H9 (cell line): ENCODE measurements at regions not wholly inside any gene's neighbourhood (a gene's known extent, or its start where the extent isn't known, plus 50 kb on each side); places are given as distances from the start of the nearest gene placed in this dataset.

ENCODE experiments used
- DNase-seq: peaks from one replicate; pipeline ENCODE4 v3.0.0-alpha.2; 2017
- H2AFZ ChIP-seq: one replicate; pipeline ENCODE4 v1.6.1; 2013; ENCODE audit warnings: mild to moderate bottlenecking, low read length, control low read depth, moderate library complexity
- H2AK5ac ChIP-seq: 2 replicates; pipeline ENCODE4 v1.6.1; 2013; ENCODE audit warnings: low read length, control low read depth, mixed read lengths; ENCODE audit not compliant: insufficient read length
- H2BK120ac ChIP-seq: one replicate; pipeline ENCODE4 v1.6.1; 2013; ENCODE audit warnings: low read depth, mild to moderate bottlenecking, low read length, control low read depth, inconsistent platforms; ENCODE audit not compliant: poor library complexity, severe bottlenecking
- H2BK12ac ChIP-seq: 2 replicates; pipeline ENCODE4 v1.6.1; 2013; ENCODE audit warnings: low read length, control low read depth, mixed read lengths, low read depth; ENCODE audit not compliant: insufficient read length
- H2BK15ac ChIP-seq: 2 replicates; pipeline ENCODE4 v1.6.1; 2013; ENCODE audit warnings: low read depth, low read length, control low read depth
- H2BK20ac ChIP-seq: one replicate; pipeline ENCODE4 v1.6.1; 2013; ENCODE audit warnings: low read depth, mild to moderate bottlenecking, low read length, control low read depth, inconsistent platforms; ENCODE audit not compliant: poor library complexity, severe bottlenecking
- H2BK5ac ChIP-seq: 2 replicates; pipeline ENCODE4 v1.6.1; 2013; ENCODE audit warnings: low read length, control low read depth, mixed read lengths; ENCODE audit not compliant: insufficient read length
- H3K14ac ChIP-seq: 2 replicates; pipeline ENCODE4 v1.6.1; 2013; ENCODE audit warnings: low read length, control low read depth; ENCODE audit not compliant: insufficient read depth
- H3K18ac ChIP-seq: 2 replicates; pipeline ENCODE4 v1.6.1; 2013; ENCODE audit warnings: low read depth, mild to moderate bottlenecking, mixed read lengths, low read length, control low read depth; ENCODE audit not compliant: insufficient read length
- H3K23ac ChIP-seq: 2 replicates; pipeline ENCODE4 v1.6.1; 2013; ENCODE audit warnings: low read length, control low read depth, mixed read lengths, low read depth; ENCODE audit not compliant: insufficient read length
- H3K23me2 ChIP-seq: 2 replicates; pipeline ENCODE4 v1.6.1; 2013; ENCODE audit warnings: low read depth, mild to moderate bottlenecking, mixed read lengths, low read length, control low read depth; ENCODE audit not compliant: insufficient read length, poor library complexity, severe bottlenecking
- H3K27ac ChIP-seq: 2 replicates; pipeline ENCODE4 v1.5.1; 2013; ENCODE audit warnings: low read length, control low read depth, mixed read lengths, low read depth; ENCODE audit not compliant: insufficient read length
- H3K27me3 ChIP-seq: 2 replicates; pipeline ENCODE4 v1.6.1; 2013; ENCODE audit warnings: low read length, control low read depth, inconsistent platforms; ENCODE audit not compliant: insufficient read depth
- H3K4ac ChIP-seq: 2 replicates; pipeline ENCODE4 v1.6.1; 2013; ENCODE audit warnings: low read depth, mild to moderate bottlenecking, control low read depth, inconsistent platforms, low read length, moderate library complexity
- H3K4me1 ChIP-seq: 2 replicates; pipeline ENCODE4 v1.6.1; 2013; ENCODE audit warnings: low read length, control low read depth, inconsistent platforms; ENCODE audit not compliant: insufficient read depth
- H3K4me2 ChIP-seq: 2 replicates; pipeline ENCODE4 v1.6.1; 2013; ENCODE audit warnings: low read length, control low read depth, mixed read lengths; ENCODE audit not compliant: insufficient read length, insufficient read depth
- H3K56ac ChIP-seq: 2 replicates; pipeline ENCODE4 v1.6.1; 2013; ENCODE audit warnings: low read depth, mild to moderate bottlenecking, mixed read lengths, low read length, control low read depth; ENCODE audit not compliant: insufficient read length
- H3K79me1 ChIP-seq: 2 replicates; pipeline ENCODE4 v1.6.1; 2013; ENCODE audit warnings: low read depth, mild to moderate bottlenecking, moderate library complexity, low read length, control low read depth, inconsistent platforms; ENCODE audit not compliant: insufficient read depth, poor library complexity, severe bottlenecking
- H3K79me2 ChIP-seq: 2 replicates; pipeline ENCODE4 v1.6.1; 2013; ENCODE audit warnings: low read length, control low read depth, inconsistent platforms; ENCODE audit not compliant: insufficient read depth
- H3K9ac ChIP-seq: 2 replicates; pipeline ENCODE4 v1.6.1; 2013; ENCODE audit warnings: low read length, control low read depth, mixed read lengths; ENCODE audit not compliant: insufficient read length; ENCODE audit errors: extremely low read depth
- H3K9me3 ChIP-seq: one replicate; pipeline ENCODE4 v1.6.1; 2013; ENCODE audit warnings: low read depth, low read length, inconsistent platforms; ENCODE audit not compliant: control insufficient read depth
- H3T11ph ChIP-seq: one replicate; pipeline ENCODE4 v1.6.1; 2013; ENCODE audit warnings: mild to moderate bottlenecking, low read length, control low read depth, inconsistent platforms
- H4K20me1 ChIP-seq: one replicate; pipeline ENCODE4 v1.6.1; 2013; ENCODE audit not compliant: control insufficient read depth, insufficient read length, insufficient read depth
- H4K5ac ChIP-seq: 2 replicates; pipeline ENCODE4 v1.6.1; 2013; ENCODE audit warnings: low read depth, mild to moderate bottlenecking, mixed read lengths, low read length, control low read depth; ENCODE audit not compliant: insufficient read length
- H4K8ac ChIP-seq: replicated peaks from 2 replicates; pipeline ENCODE4 v1.6.1; 2013; ENCODE audit warnings: low read length, control low read depth, mixed read lengths, low read depth; ENCODE audit not compliant: insufficient read length
- H4K91ac ChIP-seq: 2 replicates; pipeline ENCODE4 v1.6.1; 2013; ENCODE audit warnings: low read depth, mild to moderate bottlenecking, moderate library complexity, mixed read lengths, low read length, control low read depth; ENCODE audit not compliant: insufficient read length
- H3K27ac Mint-ChIP-seq, 3 experiments: 2 replicates in 2 of 3; 3 replicates in 1 of 3; pipeline ENCODE4 v1.8.0; 2020 to 2021; ENCODE audit warnings: mixed read lengths in 3 of 3, mild to moderate bottlenecking in 1 of 3, moderate library complexity in 1 of 3
- H3K27me3 Mint-ChIP-seq: 2 replicates; pipeline ENCODE4 v1.8.0; 2021; ENCODE audit warnings: low read depth, mild to moderate bottlenecking, moderate library complexity, mixed read lengths
- H3K36me3 Mint-ChIP-seq, 3 experiments: 2 replicates in 2 of 3; 3 replicates in 1 of 3; pipeline ENCODE4 v1.8.0; 2020 to 2021; ENCODE audit warnings: low read depth in 3 of 3, mixed read lengths in 3 of 3; ENCODE audit not compliant: insufficient read depth in 1 of 3
- H3K4me1 Mint-ChIP-seq, 2 experiments: 2 replicates each; pipeline ENCODE4 v1.8.0; 2020; ENCODE audit warnings: mixed read lengths in 2 of 2
- H3K4me3 Mint-ChIP-seq, 2 experiments: 2 replicates in 1 of 2; 3 replicates in 1 of 2; pipeline ENCODE4 v1.8.0; 2020 to 2021; ENCODE audit warnings: mild to moderate bottlenecking in 2 of 2, mixed read lengths in 2 of 2, moderate library complexity in 1 of 2
- H3K9me3 Mint-ChIP-seq, 2 experiments: 2 replicates in 1 of 2; 3 replicates in 1 of 2; pipeline ENCODE4 v1.8.0; 2020; ENCODE audit warnings: mild to moderate bottlenecking in 2 of 2, mixed read lengths in 2 of 2, moderate library complexity in 1 of 2
- WGBS: extraction: QIAGEN DNeasy Blood & Tissue Kit; methylation state at CpG from one replicate; pipeline ENCODE4 v1.1.7; 2013; ENCODE audit warnings: missing lambda C conversion rate, low lambda C conversion rate, mixed read lengths; ENCODE audit not compliant: insufficient read length; ENCODE audit errors: extremely low coverage; 5-methylcytosine and 5-hydroxymethylcytosine counted together
- TF ChIP-seq, protein P1 (sequence below): fragments of 200-600 bp; sonication (generic); conservative IDR thresholded peaks from 3 replicates; pipeline ENCODE4 v1.8.0; 2021; ENCODE audit warnings: antibody characterized with exemption, mild to moderate bottlenecking

DNA sequence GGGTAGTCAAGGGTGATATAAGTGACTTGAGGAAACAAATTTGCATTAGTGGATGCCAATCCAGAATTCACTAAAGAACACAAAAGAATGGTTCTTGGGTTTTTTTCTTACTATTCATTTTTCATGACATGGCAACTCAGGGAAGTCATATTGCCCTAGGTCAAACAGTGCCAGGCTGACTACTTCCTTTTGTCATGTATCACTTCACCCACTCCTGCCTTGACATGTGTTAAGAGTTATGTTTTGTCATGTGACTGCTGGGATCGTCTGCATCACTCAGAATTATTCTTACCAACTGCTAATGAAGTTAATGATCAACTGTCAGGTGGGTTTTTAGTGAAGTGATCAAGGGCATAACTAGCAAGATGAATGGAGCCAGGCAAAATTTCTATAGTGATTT lies 74.2 kb downstream of the PRORP start:
- H4K5ac ChIP-seq, result no peak overlapping the region
- Mint-ChIP-seq H3K36me3 (peaks cover 0 to 10% (median 6%) of the 10 kb centered on the region in 3 experiments; a peak in 4 of 7 replicates), H3K4me1 (no peaks in the 10 kb centered on the region), H3K27ac (no peak overlapping the region), H3K27me3 (no peaks in the 10 kb centered on the region), H3K4me3 (no peak overlapping the region), H3K9me3 (no peaks in the 10 kb centered on the region; a peak in 1 of 5 replicates)
- H3K4ac ChIP-seq, result no peak overlapping the region
- H2AK5ac ChIP-seq, result no peak overlapping the region
- no peak overlapping the region for H3K9ac ChIP-seq
- no peaks in the 10 kb centered on the region for H3K79me2 ChIP-seq
- no peak overlapping the region for H2AFZ ChIP-seq
- no peak overlapping the region for H2BK5ac ChIP-seq
- H3K79me1 ChIP-seq, result no peaks in the 10 kb centered on the region
- no peak overlapping the region for H2BK12ac ChIP-seq
- H3K4me2 ChIP-seq, result no peak overlapping the region
- H4K91ac ChIP-seq, result no peak overlapping the region
- H2BK15ac ChIP-seq, result no peak overlapping the region
- TF ChIP-seq, protein P1, sequence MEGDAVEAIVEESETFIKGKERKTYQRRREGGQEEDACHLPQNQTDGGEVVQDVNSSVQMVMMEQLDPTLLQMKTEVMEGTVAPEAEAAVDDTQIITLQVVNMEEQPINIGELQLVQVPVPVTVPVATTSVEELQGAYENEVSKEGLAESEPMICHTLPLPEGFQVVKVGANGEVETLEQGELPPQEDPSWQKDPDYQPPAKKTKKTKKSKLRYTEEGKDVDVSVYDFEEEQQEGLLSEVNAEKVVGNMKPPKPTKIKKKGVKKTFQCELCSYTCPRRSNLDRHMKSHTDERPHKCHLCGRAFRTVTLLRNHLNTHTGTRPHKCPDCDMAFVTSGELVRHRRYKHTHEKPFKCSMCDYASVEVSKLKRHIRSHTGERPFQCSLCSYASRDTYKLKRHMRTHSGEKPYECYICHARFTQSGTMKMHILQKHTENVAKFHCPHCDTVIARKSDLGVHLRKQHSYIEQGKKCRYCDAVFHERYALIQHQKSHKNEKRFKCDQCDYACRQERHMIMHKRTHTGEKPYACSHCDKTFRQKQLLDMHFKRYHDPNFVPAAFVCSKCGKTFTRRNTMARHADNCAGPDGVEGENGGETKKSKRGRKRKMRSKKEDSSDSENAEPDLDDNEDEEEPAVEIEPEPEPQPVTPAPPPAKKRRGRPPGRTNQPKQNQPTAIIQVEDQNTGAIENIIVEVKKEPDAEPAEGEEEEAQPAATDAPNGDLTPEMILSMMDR, result no peak
- H4K8ac ChIP-seq, result no peak overlapping the region
- H3K56ac ChIP-seq, result no peak overlapping the region
- H3K9me3 ChIP-seq, result no peaks in the 10 kb centered on the region
- no peaks in the 10 kb centered on the region for H4K20me1 ChIP-seq
- no peak overlapping the region for H2BK120ac ChIP-seq
- H3K27me3 ChIP-seq, result no peaks in the 10 kb centered on the region
- no peak overlapping the region for H3K14ac ChIP-seq
- no peak for DNase-seq
- no peak overlapping the region for H3T11ph ChIP-seq
- no CpG with 5 or more reads among the region's 1 CpG for whole genome bisulfite sequencing
- H2BK20ac ChIP-seq, result no peak overlapping the region
- H3K18ac ChIP-seq, result no peak overlapping the region
- H3K4me1 ChIP-seq, result no peaks in the 10 kb centered on the region
- H3K23me2 ChIP-seq, result no peaks in the 10 kb centered on the region
- no peak overlapping the region for H3K27ac ChIP-seq
- H3K23ac ChIP-seq, result no peak overlapping the region
